ENCODE measurements at regions not wholly inside any gene's neighbourhood (a gene's known extent, or its start where the extent isn't known, plus 50 kb on each side); places are given as distances from the start of the nearest gene placed in this dataset.
A peak's percentile ranks its signal among the peaks of the same experiment; 100 is the strongest.

DNA sequence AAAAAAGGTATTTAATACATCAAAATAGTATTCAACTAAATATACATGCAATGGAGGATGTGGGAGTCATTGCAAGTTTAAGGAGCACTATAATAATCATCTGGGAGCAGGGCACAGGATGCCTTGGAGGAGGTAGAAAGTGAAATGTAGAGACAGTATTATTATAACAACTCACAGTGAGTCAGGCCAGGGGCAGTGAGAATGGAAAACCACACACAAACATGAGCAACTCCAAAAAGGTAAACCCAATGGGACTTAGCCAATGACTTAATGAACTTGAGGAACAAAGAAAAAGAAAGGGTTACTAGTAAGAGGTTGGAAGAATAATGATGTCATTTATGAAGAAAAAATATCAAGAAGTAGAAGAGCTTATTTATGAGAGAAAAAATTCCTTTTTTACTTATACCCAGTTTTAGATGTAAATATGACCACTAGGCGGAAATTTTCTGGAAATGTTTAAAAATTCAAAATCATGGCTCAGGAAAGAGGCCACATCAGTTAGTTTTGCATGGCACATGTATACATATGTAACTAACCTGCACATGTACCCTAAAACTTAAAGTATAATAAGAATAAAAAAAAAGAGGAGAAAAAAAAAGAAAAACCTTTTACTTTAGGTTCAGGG is 389.3 kb downstream of the SUCLA2 start:
- no peak overlapping the region for H3K9ac ChIP-seq (ENCODE audit: low read depth, low read length)
- H3K23ac ChIP-seq (ENCODE audit: low read depth, low read length): no peak overlapping the region
- no peak overlapping the region for H3K14ac ChIP-seq (replicated peaks; ENCODE audit: low read depth, low read length)
- H3K9me3 ChIP-seq (ENCODE audit: control insufficient read depth, insufficient read depth, low read length): no peaks in the 10 kb centered on the region
- H3K9me1 ChIP-seq (ENCODE audit: insufficient read depth, low read length): no peaks in the 10 kb centered on the region
- H3K56ac ChIP-seq (ENCODE audit: extremely low read depth, insufficient read depth, low read length): no peak overlapping the region
- no peak overlapping the region for H3K27ac ChIP-seq (ENCODE audit: insufficient read depth, low read length)
- H3K27me3 ChIP-seq (ENCODE audit: control insufficient read depth, insufficient read depth, low read length): peaks cover 7% of the 10 kb centered on the region
- H4K5ac ChIP-seq (ENCODE audit: low read depth, low read length): no peak overlapping the region
- H2BK120ac ChIP-seq (ENCODE audit: low read depth, low read length): no peak overlapping the region
- no peaks in the 10 kb centered on the region for H4K20me1 ChIP-seq (ENCODE audit: insufficient read depth, low read length)
- BruUV-seq (replicated peaks): no TSS peak
- no peak overlapping the region for H3K4me2 ChIP-seq (ENCODE audit: low read depth, low read length)
- no peak overlapping the region for H4K91ac ChIP-seq (ENCODE audit: insufficient read depth, low read depth, low read length)
- no peak overlapping the region for H2AFZ ChIP-seq (replicated peaks; ENCODE audit: low read length, poor library complexity)
- no peak overlapping the region for H3K4me3 ChIP-seq (ENCODE audit: insufficient read depth, low read depth, low read length)
- ChIA-PET POLR2A (ENCODE audit: unreplicated experiment) (no interaction called here), CTCF (interaction anchor here (1.7 kb wide), 1 partner anchor 12 kb away, joined by 5 read pairs; no protein-coding TSS in a partner anchor)
- H3K36me3 ChIP-seq (ENCODE audit: control insufficient read depth, insufficient read depth, low read length): no peaks in the 10 kb centered on the region
- intact Hi-C loops (cut with micrococcal nuclease): no loop called here
- in situ Hi-C loops (cut with MboI; ENCODE audit: low sequenced_read_pairs): no loop called here
- WGBS, 2 experiments (ENCODE audit: extremely low coverage in 2 of 2, insufficient read length in 1 of 2): no CpG with 5 or more reads among the region's 1 CpG
- H4K8ac ChIP-seq (ENCODE audit: low read depth in 2 of 2, low read length in 2 of 2): no peak overlapping the region
- ATAC-seq (ENCODE audit: low read depth) (no peak), DNase-seq (peak; percentile 45)
- no peak overlapping the region for H3K4ac ChIP-seq (ENCODE audit: low read depth, low read length)
- H3K79me1 ChIP-seq (ENCODE audit: low read depth in 1 of 2, low read length in 2 of 2): no peaks in the 10 kb centered on the region
- TF ChIP-seq, protein P1, sequence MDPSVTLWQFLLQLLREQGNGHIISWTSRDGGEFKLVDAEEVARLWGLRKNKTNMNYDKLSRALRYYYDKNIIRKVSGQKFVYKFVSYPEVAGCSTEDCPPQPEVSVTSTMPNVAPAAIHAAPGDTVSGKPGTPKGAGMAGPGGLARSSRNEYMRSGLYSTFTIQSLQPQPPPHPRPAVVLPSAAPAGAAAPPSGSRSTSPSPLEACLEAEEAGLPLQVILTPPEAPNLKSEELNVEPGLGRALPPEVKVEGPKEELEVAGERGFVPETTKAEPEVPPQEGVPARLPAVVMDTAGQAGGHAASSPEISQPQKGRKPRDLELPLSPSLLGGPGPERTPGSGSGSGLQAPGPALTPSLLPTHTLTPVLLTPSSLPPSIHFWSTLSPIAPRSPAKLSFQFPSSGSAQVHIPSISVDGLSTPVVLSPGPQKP (IDR thresholded peaks at IDR 0.05; ENCODE audit: borderline replicate concordance, low read depth, low read length): no peak
- no peak for TF ChIP-seq POLR2A (IDR thresholded peaks at IDR 0.05; ENCODE audit: low read depth, low read length)
- TF ChIP-seq CHD1 (IDR thresholded peaks at IDR 0.05; ENCODE audit: low read depth, low read length): no peak
- TF ChIP-seq CEBPB (IDR thresholded peaks at IDR 0.05; ENCODE audit: low read depth, low read length): no peak
- TF ChIP-seq NFE2L2 (IDR thresholded peaks at IDR 0.05; ENCODE audit: low read depth, low read length): no peak
- no peak for TF ChIP-seq SMC3 (IDR thresholded peaks at IDR 0.05; ENCODE audit: low read depth, low read length)
- no peak for TF ChIP-seq BHLHE40 (IDR thresholded peaks at IDR 0.05; ENCODE audit: low read depth, low read length)
- no peak for TF ChIP-seq RFX5 (IDR thresholded peaks at IDR 0.05; ENCODE audit: low read depth, low read length)
- TF ChIP-seq MXI1 (IDR thresholded peaks at IDR 0.05; ENCODE audit: borderline replicate concordance, low read depth, low read length): no peak
- no peak for TF ChIP-seq MAFK (IDR thresholded peaks at IDR 0.05; ENCODE audit: low read depth, low read length)
- no peak for TF ChIP-seq MAZ (IDR thresholded peaks at IDR 0.05; ENCODE audit: borderline replicate concordance, low read depth, low read length)
- TF ChIP-seq FOS (IDR thresholded peaks at IDR 0.05; ENCODE audit: low read depth, low read length): no peak
- no peak for TF ChIP-seq RAD21 (IDR thresholded peaks at IDR 0.05; ENCODE audit: low read length)
- TF ChIP-seq, protein P2, sequence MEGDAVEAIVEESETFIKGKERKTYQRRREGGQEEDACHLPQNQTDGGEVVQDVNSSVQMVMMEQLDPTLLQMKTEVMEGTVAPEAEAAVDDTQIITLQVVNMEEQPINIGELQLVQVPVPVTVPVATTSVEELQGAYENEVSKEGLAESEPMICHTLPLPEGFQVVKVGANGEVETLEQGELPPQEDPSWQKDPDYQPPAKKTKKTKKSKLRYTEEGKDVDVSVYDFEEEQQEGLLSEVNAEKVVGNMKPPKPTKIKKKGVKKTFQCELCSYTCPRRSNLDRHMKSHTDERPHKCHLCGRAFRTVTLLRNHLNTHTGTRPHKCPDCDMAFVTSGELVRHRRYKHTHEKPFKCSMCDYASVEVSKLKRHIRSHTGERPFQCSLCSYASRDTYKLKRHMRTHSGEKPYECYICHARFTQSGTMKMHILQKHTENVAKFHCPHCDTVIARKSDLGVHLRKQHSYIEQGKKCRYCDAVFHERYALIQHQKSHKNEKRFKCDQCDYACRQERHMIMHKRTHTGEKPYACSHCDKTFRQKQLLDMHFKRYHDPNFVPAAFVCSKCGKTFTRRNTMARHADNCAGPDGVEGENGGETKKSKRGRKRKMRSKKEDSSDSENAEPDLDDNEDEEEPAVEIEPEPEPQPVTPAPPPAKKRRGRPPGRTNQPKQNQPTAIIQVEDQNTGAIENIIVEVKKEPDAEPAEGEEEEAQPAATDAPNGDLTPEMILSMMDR (conservative IDR thresholded peaks at IDR 0.05; ENCODE audit: low read depth, low read length): no peak
- TF ChIP-seq RCOR1 (IDR thresholded peaks at IDR 0.05; ENCODE audit: insufficient replicate concordance, low read length): no peak
- TF ChIP-seq, protein P3, sequence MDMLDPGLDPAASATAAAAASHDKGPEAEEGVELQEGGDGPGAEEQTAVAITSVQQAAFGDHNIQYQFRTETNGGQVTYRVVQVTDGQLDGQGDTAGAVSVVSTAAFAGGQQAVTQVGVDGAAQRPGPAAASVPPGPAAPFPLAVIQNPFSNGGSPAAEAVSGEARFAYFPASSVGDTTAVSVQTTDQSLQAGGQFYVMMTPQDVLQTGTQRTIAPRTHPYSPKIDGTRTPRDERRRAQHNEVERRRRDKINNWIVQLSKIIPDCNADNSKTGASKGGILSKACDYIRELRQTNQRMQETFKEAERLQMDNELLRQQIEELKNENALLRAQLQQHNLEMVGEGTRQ (IDR thresholded peaks at IDR 0.05; ENCODE audit: low read depth, low read length): no peak
- H2AK5ac ChIP-seq (ENCODE audit: low read depth, low read length): no peak overlapping the region
- H3K4me1 ChIP-seq (ENCODE audit: control insufficient read depth, insufficient read depth, low read length): no peaks in the 10 kb centered on the region
- dilution Hi-C loops (cut with HindIII; ENCODE audit: low sequenced_read_pairs, unreplicated experiment): no loop called here
- H2BK20ac ChIP-seq (ENCODE audit: low read depth, low read length): no peak overlapping the region
- no peak overlapping the region for H2BK15ac ChIP-seq (ENCODE audit: low read depth, low read length)
- H3K18ac ChIP-seq (ENCODE audit: low read depth, low read length): no peak overlapping the region
- no peak overlapping the region for H2AK9ac ChIP-seq (replicated peaks; ENCODE audit: low read depth, low read length, poor library complexity)
- H2BK5ac ChIP-seq (ENCODE audit: low read depth, low read length, poor library complexity, severe bottlenecking): no peak overlapping the region
